Left kidney (tissue), 1 donor: ENCODE measurements at regions not wholly inside any gene's neighbourhood (a gene's known extent, or its start where the extent isn't known, plus 50 kb on each side); places are given as distances from the start of the nearest gene placed in this dataset.
"Not testable (repeated sequence)": the region's sequence is repeated elsewhere in the genome, so short reads cannot be mapped to it uniquely, and the experiment has no call there.

Source experiments
- DNase-seq: peaks from one replicate; pipeline ENCODE4 v3.0.0-alpha.2; 2013

DNA sequence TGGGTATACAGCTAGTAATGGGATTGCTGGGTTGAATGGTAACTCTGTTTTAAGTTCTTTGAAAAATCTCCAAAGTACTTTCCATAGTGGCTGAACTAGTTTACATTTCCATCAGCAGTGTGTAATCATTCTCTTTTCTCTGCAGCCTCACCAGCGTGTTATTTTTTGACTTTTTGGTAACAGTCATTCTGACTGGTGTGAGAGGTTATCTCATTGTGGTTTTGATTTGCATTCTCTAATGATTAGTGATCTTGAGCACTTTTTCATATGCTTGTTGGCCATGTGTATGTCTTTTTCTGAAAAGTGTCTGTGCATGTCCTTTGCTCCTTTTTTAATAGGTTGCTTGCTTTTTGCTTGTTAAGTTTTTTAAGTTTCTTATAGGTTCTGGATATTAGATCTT lies 194.2 kb upstream of the PHACTR1 start:
- DNase-seq, result no peak

GRCh38 chr6:12523726-12524125 lies 192.8 kb upstream of the PHACTR1 start:
- no peak for DNase-seq

GRCh38 chr6:12525276-12525675 lies 191.3 kb upstream of the PHACTR1 start:
- no peak for DNase-seq

- no peak for DNase-seq
Measured at GRCh38 chr6:12527339-12527738, 189.2 kb upstream of the PHACTR1 start.

GRCh38 chr6:12528136-12528535 lies 188.4 kb upstream of the PHACTR1 start:
- DNase-seq, result no peak

- no peak for DNase-seq
Measured at GRCh38 chr6:12528581-12529363, 187.8 kb upstream of the PHACTR1 start.

GRCh38 chr6:12529364-12530019 lies 187.1 kb upstream of the PHACTR1 start:
- DNase-seq, result no peak

DNA sequence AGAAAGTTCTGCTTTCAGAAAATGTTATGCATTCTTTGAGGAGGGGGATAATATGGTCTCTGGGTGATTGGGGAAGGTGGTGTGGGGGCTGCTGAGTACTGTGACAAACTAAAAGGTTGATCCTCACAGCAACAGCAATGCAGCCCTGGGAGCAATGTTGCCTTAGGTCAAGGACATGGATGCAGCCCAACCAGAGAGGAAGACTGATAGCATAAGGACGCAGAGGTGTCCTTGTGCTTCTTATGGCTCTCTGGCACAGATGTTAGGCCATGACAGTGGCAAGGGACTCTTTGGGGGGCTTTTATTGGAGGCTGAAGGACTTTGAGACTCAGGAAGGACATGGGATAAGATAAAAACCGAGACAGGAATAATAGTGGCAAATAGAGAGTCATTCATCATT lies 186.2 kb upstream of the PHACTR1 start:
- DNase-seq, result no peak

GRCh38 chr6:12533586-12533985 lies 183.0 kb upstream of the PHACTR1 start:
- DNase-seq, result no peak

- DNase-seq, result no peak
Measured at GRCh38 chr6:12534069-12534853, 182.3 kb upstream of the PHACTR1 start.

- DNase-seq, result no peak
Measured at GRCh38 chr6:12535586-12536314, 180.8 kb upstream of the PHACTR1 start.

DNA sequence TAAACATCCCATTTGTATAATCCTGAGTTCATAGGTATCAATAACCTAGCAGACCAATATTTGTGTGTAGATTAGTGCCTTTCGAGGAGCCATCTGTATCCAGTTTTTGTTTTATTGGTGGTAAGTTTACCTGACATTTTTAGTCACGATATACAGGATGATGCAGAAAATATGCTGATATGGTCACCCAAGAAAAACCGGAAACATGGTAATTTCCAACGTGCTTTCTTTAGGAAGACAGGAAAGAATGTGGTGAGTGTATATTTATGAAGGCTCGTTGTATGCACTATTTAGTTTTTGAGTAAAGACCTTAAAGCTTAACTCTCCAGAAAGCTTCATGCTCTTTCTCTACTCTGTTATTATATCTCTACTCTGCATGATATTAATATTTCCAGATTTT lies 180.2 kb upstream of the PHACTR1 start:
- no peak for DNase-seq

DNA sequence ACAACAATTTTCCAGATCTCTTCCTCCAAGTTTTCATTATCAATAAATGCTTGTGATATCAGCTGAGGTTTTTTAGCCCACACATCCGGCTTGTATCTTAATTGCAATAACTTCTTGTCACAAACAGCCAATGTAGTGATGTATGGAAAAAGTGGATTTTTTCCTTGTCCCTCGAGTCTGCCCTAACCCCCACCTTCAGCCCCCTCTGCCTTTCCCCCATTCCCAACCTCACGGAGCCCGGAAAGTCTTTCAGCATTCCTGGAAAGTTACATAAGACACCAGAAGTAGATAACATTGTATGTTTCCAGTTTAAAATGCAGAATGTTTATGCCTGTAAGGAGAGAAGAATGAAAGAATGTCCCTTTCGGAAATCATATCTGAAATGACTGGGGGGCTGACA lies 179.2 kb upstream of the PHACTR1 start:
- no peak for DNase-seq

DNA sequence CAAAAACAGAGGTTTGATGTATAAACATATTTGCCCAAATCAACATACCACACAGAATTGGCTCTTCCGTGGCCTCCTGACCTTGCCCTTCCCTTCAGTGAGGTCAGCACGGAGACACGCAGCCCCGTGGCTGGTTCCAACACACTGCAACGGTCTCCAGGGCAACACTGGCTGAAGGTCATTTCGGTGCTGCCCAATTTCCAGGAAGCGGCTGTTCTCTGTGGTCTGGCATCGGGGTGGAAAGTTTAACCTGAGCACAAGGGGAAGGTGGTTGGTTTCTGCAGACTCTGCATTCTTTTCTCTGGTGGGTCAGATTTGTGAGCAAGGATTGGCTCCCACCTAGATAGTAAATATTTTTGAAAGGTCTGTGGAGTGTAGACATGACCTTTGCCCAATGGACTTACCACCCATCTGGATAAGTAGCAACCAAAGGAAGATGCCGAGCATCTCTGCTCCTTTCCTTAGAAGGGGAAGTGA lies 177.6 kb upstream of the PHACTR1 start:
- DNase-seq, result no peak

- DNase-seq, result not testable (repeated sequence)
Measured at GRCh38 chr6:12542319-12543115, 174.1 kb upstream of the PHACTR1 start.

- no peak for DNase-seq
Measured at GRCh38 chr6:12543953-12544352, 172.6 kb upstream of the PHACTR1 start.

GRCh38 chr6:12544821-12545565 lies 171.6 kb upstream of the PHACTR1 start:
- no peak for DNase-seq

GRCh38 chr6:12545619-12546409 lies 170.8 kb upstream of the PHACTR1 start:
- no peak for DNase-seq

DNA sequence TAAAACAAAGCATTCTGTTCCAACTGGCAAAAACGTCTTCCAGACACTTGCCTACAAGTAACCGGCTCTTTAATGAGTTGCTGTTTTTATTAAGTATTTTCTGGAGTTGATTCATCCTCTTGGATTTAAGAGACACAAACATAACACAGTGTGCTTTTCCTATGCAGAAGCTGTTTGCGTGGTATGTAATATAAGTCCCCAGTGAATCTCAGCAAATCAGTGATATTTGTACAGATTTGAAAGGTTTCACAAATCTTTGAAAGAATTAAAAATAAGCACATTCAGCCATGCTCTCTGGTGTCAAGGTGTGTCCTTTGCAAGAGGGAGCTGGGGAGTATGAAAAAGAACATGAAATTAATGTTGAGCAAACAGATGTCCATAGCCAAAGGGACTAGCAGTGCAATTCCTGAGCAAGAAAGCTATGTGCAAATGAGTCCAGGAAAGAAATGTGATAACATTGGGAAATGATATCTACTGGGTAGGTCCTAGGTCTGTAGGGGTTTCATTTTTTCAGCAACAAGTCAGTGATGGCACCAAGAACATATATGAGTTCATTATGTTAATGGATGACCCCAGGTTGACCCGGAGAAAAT lies 170.1 kb upstream of the PHACTR1 start:
- DNase-seq, result no peak
